K562 (cell line): ENCODE measurements at regions not wholly inside any gene's neighbourhood (a gene's known extent, or its start where the extent isn't known, plus 50 kb on each side); places are given as distances from the start of the nearest gene placed in this dataset.

Experiments used
- ATAC-seq: fragments of 200-7000 bp; cut with Tn5 transposase; 3 replicates; pipeline ENCODE4 v1.9.1; 2020; ENCODE audit warnings: moderate library complexity
- BruUV-seq: library from RNA; stranded (reverse); fragments of 400-500 nt; replicated peaks from 2 replicates; lab custom pipeline; 2021; lab: Mats Ljungman, UMichigan
- CTCF ChIA-PET: fragments of 300-600 bp; formaldehyde crosslinking; extraction: SDS; loops from one replicate; lab custom pipeline; 2021; ENCODE audit warnings: low intra/inter-chr PET ratio; lab: Yijun Ruan, JAX
- POLR2A ChIA-PET: fragments of 300-600, 350-650 bp; sonication (Branson Sonifier 250); formaldehyde crosslinking; extraction: SDS; loops from one replicate; lab custom pipeline; 2021; ENCODE audit warnings: antibody characterized with exemption, inconsistent platforms; lab: Yijun Ruan, JAX
- DNase-seq, 4 experiments: peaks; one replicate each; pipeline versions ENCODE4 v3.0.0 to v3.0.0-alpha.2; 2011 to 2018; ENCODE audit warnings: low spot score in 3 of 4, mixed read lengths in 3 of 4; ENCODE audit errors: extremely low read depth in 1 of 4
- FAIRE-seq: peaks from 2 replicates; lab custom pipeline; 2011; peaks lifted over from hg19 to GRCh38; lab: Jason Lieb, UNC
- H2AFZ ChIP-seq: 2 replicates; pipeline ENCODE4 v1.6.0; 2011; ENCODE audit warnings: low read depth, low read length, control low read depth, inconsistent platforms
- H3K27ac ChIP-seq: fragments of 200-600 bp; 3 replicates; pipeline ENCODE4 v1.8.0; 2011; ENCODE audit warnings: low read depth, mild to moderate bottlenecking, control low read depth, inconsistent platforms, low read length, moderate library complexity, mixed read lengths; ENCODE audit errors: extremely low read depth
- H3K27me3 ChIP-seq, 2 experiments: fragments of 300-600 bp in 1 of 2; 2 replicates in 1 of 2; 3 replicates in 1 of 2; pipeline versions ENCODE4 v1.6.0 to v1.8.0; 2011; ENCODE audit warnings: inconsistent platforms in 2 of 2, low read length in 2 of 2, mild to moderate bottlenecking in 1 of 2, mixed read lengths in 1 of 2, moderate library complexity in 1 of 2; ENCODE audit not compliant: control insufficient read depth in 2 of 2, insufficient read depth in 2 of 2
- H3K36me3 ChIP-seq: fragments of 300-600 bp; 3 replicates; pipeline ENCODE4 v1.8.0; 2011; ENCODE audit warnings: mild to moderate bottlenecking, low read length, inconsistent platforms; ENCODE audit not compliant: control insufficient read depth, insufficient read depth
- H3K4me1 ChIP-seq, 2 experiments: fragments of 200-600 bp in 1 of 2; replicated peaks in 1 of 2; 2 replicates in 1 of 2; 3 replicates in 1 of 2; pipeline versions ENCODE4 v1.5.1 to v1.8.0; 2011; ENCODE audit warnings: inconsistent platforms in 2 of 2, low read length in 2 of 2, mild to moderate bottlenecking in 1 of 2, mixed read lengths in 1 of 2, moderate library complexity in 1 of 2; ENCODE audit not compliant: control insufficient read depth in 2 of 2, insufficient read depth in 2 of 2
- H3K4me2 ChIP-seq: 2 replicates; pipeline ENCODE4 v1.6.1; 2011; ENCODE audit warnings: low read length, control low read depth, inconsistent platforms, mixed read lengths; ENCODE audit not compliant: insufficient read depth
- H3K4me3 ChIP-seq: fragments of 200-600 bp; sonication (generic), shearing (Covaris generic); 2 replicates; pipeline ENCODE4 v1.5.1; 2016; ENCODE audit warnings: control low read depth, inconsistent platforms
- H3K79me2 ChIP-seq: fragments of 200-600 bp; 3 replicates; pipeline ENCODE4 v1.8.0; 2011; ENCODE audit warnings: low read length, inconsistent platforms; ENCODE audit not compliant: control insufficient read depth, insufficient read depth
- H3K9ac ChIP-seq, 2 experiments: 2 replicates each; pipeline versions ENCODE4 v1.6.0 to v1.6.1; 2011; ENCODE audit warnings: low read depth in 2 of 2, low read length in 2 of 2, control low read depth in 1 of 2, inconsistent platforms in 1 of 2, mild to moderate bottlenecking in 1 of 2, mixed read lengths in 1 of 2; ENCODE audit not compliant: insufficient read depth in 1 of 2
- H3K9me1 ChIP-seq: one replicate; pipeline ENCODE4 v1.6.0; 2011; ENCODE audit warnings: inconsistent platforms, mild to moderate bottlenecking, low read length, moderate library complexity; ENCODE audit not compliant: control insufficient read depth, insufficient read depth
- H3K9me3 ChIP-seq: replicated peaks from 2 replicates; pipeline ENCODE4 v1.5.1; 2011; ENCODE audit warnings: low read depth, low read length, inconsistent platforms; ENCODE audit not compliant: control insufficient read depth, insufficient read depth
- H4K20me1 ChIP-seq: replicated peaks from 2 replicates; pipeline ENCODE4 v1.6.1; 2011; ENCODE audit warnings: low read length, inconsistent platforms, mixed read lengths; ENCODE audit not compliant: control insufficient read depth, insufficient read depth
- C11orf30 ChIP-seq: fragments of 450-650 bp; IDR thresholded peaks from 2 replicates; pipeline ENCODE4 v1.6.1; 2016; ENCODE audit warnings: low read depth, mild to moderate bottlenecking
- DLX4 ChIP-seq: fragments of 250-450 bp; sonication (Bioruptor Pico); IDR thresholded peaks from 2 replicates; pipeline ENCODE4 v1.6.1; 2021; ENCODE audit warnings: mild to moderate bottlenecking
- EGR1 ChIP-seq: fragments of 450-650 bp; conservative IDR thresholded peaks from 2 replicates; pipeline ENCODE4 v1.6.1; 2017; ENCODE audit warnings: mild to moderate bottlenecking
- FOSL1 ChIP-seq: fragments of 200-800 bp; sonication (Bioruptor generic); conservative IDR thresholded peaks from 2 replicates; pipeline ENCODE4 v1.6.1; 2016; ENCODE audit warnings: missing genetic modification characterization, missing compliant biosample characterization
- GTF2E2 ChIP-seq: fragments of 200-800 bp; sonication (Bioruptor generic); IDR thresholded peaks from 2 replicates; pipeline ENCODE4 v1.6.1; 2016; ENCODE audit warnings: missing genetic modification characterization, missing compliant biosample characterization
- GTF3C2 ChIP-seq: IDR thresholded peaks from 3 replicates; pipeline ENCODE4 v1.6.1; 2011; ENCODE audit warnings: borderline replicate concordance, mild to moderate bottlenecking, moderate library complexity; ENCODE audit not compliant: insufficient read length; ENCODE audit errors: extremely low read depth
- MXI1 ChIP-seq: IDR thresholded peaks from 2 replicates; pipeline ENCODE4 v1.6.1; 2011; ENCODE audit warnings: low read depth, mild to moderate bottlenecking, improper control_type of control experiment, low read length
- NCOA2 ChIP-seq, 2 experiments: fragments of 450-650 bp; IDR thresholded peaks; 2 replicates each; pipeline ENCODE4 v1.6.1; 2018; ENCODE audit warnings: mild to moderate bottlenecking in 2 of 2, moderate library complexity in 1 of 2; ENCODE audit not compliant: partially characterized antibody in 2 of 2
- PRDM10 ChIP-seq: fragments of 450-650 bp; IDR thresholded peaks from 2 replicates; pipeline ENCODE4 v1.6.1; 2018; ENCODE audit not compliant: partially characterized antibody
- PRMT5 ChIP-seq: sonication (generic); formaldehyde crosslinking; IDR thresholded peaks from 2 replicates; pipeline ENCODE4 v1.5.0; 2020; ENCODE audit warnings: missing genetic modification reagents
- RCOR1 ChIP-seq, 2 experiments: IDR thresholded peaks; 2 replicates each; pipeline ENCODE4 v1.6.1; 2012; ENCODE audit warnings: low read depth in 2 of 2, low read length in 2 of 2, borderline replicate concordance in 1 of 2, improper control_type of control experiment in 1 of 2
- SRSF1 ChIP-seq: fragments of 200-400 bp; formaldehyde crosslinking; IDR thresholded peaks from 2 replicates; pipeline ENCODE4 v1.6.1; 2017; ENCODE audit warnings: mild to moderate bottlenecking, low read depth, low read length, moderate library complexity
- ZC3H11A ChIP-seq: IDR thresholded peaks from 2 replicates; pipeline ENCODE4 v1.6.1; 2012; ENCODE audit warnings: low read depth, low read length, improper control_type of control experiment
- ZC3H4 ChIP-seq: sonication (generic); formaldehyde crosslinking; IDR thresholded peaks from 2 replicates; pipeline ENCODE4 v1.9.0; 2021; ENCODE audit warnings: missing genetic modification reagents, borderline replicate concordance
- ZKSCAN1 ChIP-seq: fragments of 150-350 bp; IDR thresholded peaks from 2 replicates; pipeline ENCODE4 v1.6.1; 2016; ENCODE audit warnings: low read depth, low read length
- WGBS: fragments of 100-300 bp; shearing (Covaris generic); methylation state at CpG from one replicate; pipeline ENCODE4 v1.1.6; 2016; ENCODE audit warnings: low coverage, mixed read lengths; ENCODE audit not compliant: insufficient coverage; ENCODE audit errors: missing lambda C conversion rate; 5-methylcytosine and 5-hydroxymethylcytosine counted together
- in situ Hi-C: fragments of 300-500 bp; cut with MboI; formaldehyde crosslinking; loops from 4 replicates; pipeline ENCODE4 v1.15.0; 2018; ENCODE audit warnings: inconsistent platforms, mixed read lengths
- intact Hi-C: fragments of 100-400 bp; cut with micrococcal nuclease; formaldehyde crosslinking; loops from 2 replicates; pipeline ENCODE4 v1.14.2; 2022

GRCh38 chr10:124289851-124290795 lies 128.6 kb downstream of the OAT start:
- Histone ChIP-seq H4K20me1 (no peaks in the 10 kb centered on the region), H3K27me3 (peaks cover 0 to 15% of the 10 kb centered on the region in 2 experiments; a peak in 2 of 5 replicates), H3K4me3 (no peak overlapping the region), H3K79me2 (no peaks in the 10 kb centered on the region), H3K9ac (no peak overlapping the region), H3K27ac (no peak overlapping the region), H3K4me1 (peaks cover 0 to 6% of the 10 kb centered on the region in 2 experiments; a peak in 1 of 5 replicates), H3K4me2 (no peak overlapping the region), H3K36me3 (no peaks in the 10 kb centered on the region), H3K9me3 (no peaks in the 10 kb centered on the region), H2AFZ (no peak overlapping the region), H3K9me1 (peaks cover 2% of the 10 kb centered on the region)
- 25% methylated on average over 17 of the region's 18 CpGs for WGBS
- CTCF ChIA-PET: no interaction called here
- ATAC-seq (peak; percentile 83), DNase-seq (peak; percentile 23 to 39 (median 28)), FAIRE-seq (no peak)
- BruUV-seq: no TSS peak
- intact Hi-C loops: no loop called here
- in situ Hi-C loops: no loop called here
- POLR2A ChIA-PET: no interaction called here
- TF ChIP-seq GTF3C2 (no peak), DLX4 (CRISPR knock-in tag) (no peak), ZKSCAN1 (peak; percentile 86), ZC3H11A (no peak), GTF2E2 (tag) (no peak), SRSF1 (no peak), FOSL1 (peak; percentile 46), MXI1 (no peak), EGR1 (no peak), PRDM10 (peak; percentile 55), C11orf30 (peak; percentile 66; the same call in 1 of the 2 replicates), ZC3H4 (no peak), PRMT5 (CRISPR knock-in tag) (no peak), NCOA2 (IDR thresholded peaks at IDR 0.05; ENCODE audit: partially characterized antibody in 2 of 2) (no peak), RCOR1 (IDR thresholded peaks at IDR 0.05; ENCODE audit: borderline replicate concordance in 1 of 2, low read depth in 2 of 2, low read length in 2 of 2) (0 out of 4 replicates have a peak, but pooled peaks of 1 of the 2 experiments have one; percentile 10)
